Immature natural killer cell (primary cell): ENCODE measurements at regions not wholly inside any gene's neighbourhood (a gene's known extent, or its start where the extent isn't known, plus 50 kb on each side); places are given as distances from the start of the nearest gene placed in this dataset.

Source experiments
- DNase-seq, 3 donors: peaks; one replicate each; pipeline ENCODE4 v3.0.0; 2022; ENCODE audit warnings: mixed read lengths in 1 of 3
- H3K27ac Mint-ChIP-seq, 6 donors: one replicate each; pipeline ENCODE4 v1.8.0; 2020; ENCODE audit warnings: mixed read lengths in 6 of 6, mild to moderate bottlenecking in 5 of 6, inconsistent platforms in 4 of 6, moderate library complexity in 3 of 6
- H3K27me3 Mint-ChIP-seq, 3 donors: one replicate each; pipeline ENCODE4 v1.8.0; 2020 to 2021; ENCODE audit warnings: low read depth in 3 of 3, mild to moderate bottlenecking in 3 of 3, mixed read lengths in 3 of 3, moderate library complexity in 3 of 3, inconsistent platforms in 1 of 3
- H3K36me3 Mint-ChIP-seq, 3 donors: one replicate each; pipeline ENCODE4 v1.8.0; 2020; ENCODE audit warnings: mixed read lengths in 3 of 3, inconsistent platforms in 2 of 3, mild to moderate bottlenecking in 2 of 3
- H3K4me1 Mint-ChIP-seq, 2 donors: one replicate each; pipeline ENCODE4 v1.8.0; 2020; ENCODE audit warnings: inconsistent platforms in 2 of 2, mild to moderate bottlenecking in 2 of 2, mixed read lengths in 2 of 2, moderate library complexity in 1 of 2
- H3K4me3 Mint-ChIP-seq, 5 donors: one replicate each; pipeline ENCODE4 v1.8.0; 2020; ENCODE audit warnings: mild to moderate bottlenecking in 5 of 5, mixed read lengths in 5 of 5, inconsistent platforms in 3 of 5, moderate library complexity in 3 of 5
- H3K9me3 Mint-ChIP-seq, 6 donors: one replicate each; pipeline ENCODE4 v1.8.0; 2020; ENCODE audit warnings: mild to moderate bottlenecking in 6 of 6, mixed read lengths in 6 of 6, inconsistent platforms in 4 of 6, moderate library complexity in 3 of 6

DNA sequence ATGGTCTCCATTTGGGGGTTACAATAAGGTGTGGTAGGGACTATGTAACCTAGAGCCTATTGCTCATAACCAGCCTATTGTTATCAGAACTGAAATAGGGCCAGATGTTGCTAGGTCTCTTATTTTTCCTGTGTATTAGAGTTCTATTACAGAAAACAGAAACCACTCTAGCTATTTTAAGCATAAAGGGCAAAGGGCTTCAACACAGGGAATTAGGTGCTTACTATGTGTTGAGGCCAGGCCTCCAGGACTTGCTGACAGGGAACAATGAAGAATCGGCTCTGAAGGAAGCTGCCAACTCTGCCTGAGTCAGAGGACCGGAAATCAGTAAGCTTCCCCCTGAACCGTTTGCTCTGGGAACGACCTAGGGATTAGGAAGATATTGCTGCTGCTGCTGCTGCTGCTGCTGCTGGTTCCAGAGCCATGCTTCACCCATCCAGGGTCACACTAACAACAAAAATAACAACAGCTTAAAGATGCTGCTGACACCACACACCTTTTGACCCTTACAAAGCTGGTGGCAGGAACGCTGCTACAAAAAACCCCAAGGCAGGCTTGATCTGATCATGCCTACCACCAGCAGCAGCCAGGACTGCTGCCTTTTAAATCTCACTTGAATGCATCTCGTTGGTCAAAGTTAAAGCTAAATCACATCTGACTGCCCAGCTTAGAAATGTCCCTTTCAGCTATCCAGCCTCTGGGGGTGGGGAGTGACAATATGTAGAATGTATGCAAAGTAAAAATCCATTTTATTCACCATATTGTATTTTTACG lies 276.9 kb upstream of the IL12A start:
- Mint-ChIP-seq H3K27me3 (peaks cover 0 to 2% (median 2%) of the 10 kb centered on the region in 3 donors), H3K27ac (no peak overlapping the region), H3K4me1 (no peaks in the 10 kb centered on the region)

DNA sequence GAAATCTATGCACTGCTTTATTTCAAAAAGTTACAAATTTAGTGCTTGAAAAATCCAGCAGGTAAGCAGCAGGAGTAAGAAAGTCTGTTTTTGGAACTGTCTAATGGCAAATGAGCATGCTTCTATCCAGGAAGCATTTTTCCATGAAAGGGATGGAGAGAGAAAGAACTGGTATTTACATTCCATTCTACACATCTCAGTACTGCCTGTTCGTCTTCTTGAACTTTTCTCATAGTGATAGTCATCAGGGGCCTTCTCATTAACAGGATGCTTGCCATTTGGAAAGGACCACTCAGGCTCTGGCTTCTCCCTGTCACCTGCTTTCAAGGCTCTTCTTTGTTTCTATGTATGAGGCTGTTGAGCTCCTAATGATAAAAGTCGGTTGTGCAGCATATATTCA lies 267.3 kb upstream of the IL12A start:
- no peaks in the 10 kb centered on the region for H3K4me1 Mint-ChIP-seq
- peaks cover 0 to 5% (median 0%) of the 10 kb centered on the region in 6 donors for H3K9me3 Mint-ChIP-seq
- DNase-seq: no peak
- H3K27me3 Mint-ChIP-seq: peaks cover 0 to 1% (median 0%) of the 10 kb centered on the region in 3 donors
- H3K27ac Mint-ChIP-seq: no peak overlapping the region
- no peaks in the 10 kb centered on the region for H3K36me3 Mint-ChIP-seq
- H3K4me3 Mint-ChIP-seq: no peak overlapping the region

More for the DNA sequence above, 276.9 kb upstream of the IL12A start:
- peaks cover 2 to 9% (median 6%) of the 10 kb centered on the region in 6 donors for H3K9me3 Mint-ChIP-seq
- H3K4me3 Mint-ChIP-seq: no peak overlapping the region
- H3K36me3 Mint-ChIP-seq: no peaks in the 10 kb centered on the region
- DNase-seq: no peak

DNA sequence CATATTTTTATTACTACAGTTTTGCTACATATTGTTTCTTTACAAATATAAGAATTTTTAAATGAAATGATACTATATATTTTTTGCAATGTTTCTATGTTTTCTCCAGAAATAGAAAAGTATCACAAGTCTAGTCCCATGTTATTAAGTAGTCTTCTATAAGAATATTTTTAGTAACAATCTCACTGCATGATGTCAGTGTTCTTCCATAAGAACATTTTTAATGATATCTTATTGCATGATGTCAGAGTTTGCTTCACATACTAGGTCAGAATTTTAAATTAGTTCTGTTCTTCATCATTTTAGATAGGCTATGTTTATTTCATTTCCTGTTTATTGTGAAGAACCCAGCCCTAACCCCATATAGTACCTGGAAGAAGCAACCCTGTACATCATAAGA lies 265.3 kb upstream of the IL12A start:
- H3K9me3 Mint-ChIP-seq: peaks cover 0 to 3% (median 0%) of the 10 kb centered on the region in 6 donors
- no peak overlapping the region for H3K4me3 Mint-ChIP-seq
- no peaks in the 10 kb centered on the region for H3K36me3 Mint-ChIP-seq
- no peak overlapping the region for H3K27ac Mint-ChIP-seq
- H3K4me1 Mint-ChIP-seq: no peaks in the 10 kb centered on the region
- no peak for DNase-seq
- H3K27me3 Mint-ChIP-seq: peaks cover 0 to 4% (median 2%) of the 10 kb centered on the region in 3 donors

DNA sequence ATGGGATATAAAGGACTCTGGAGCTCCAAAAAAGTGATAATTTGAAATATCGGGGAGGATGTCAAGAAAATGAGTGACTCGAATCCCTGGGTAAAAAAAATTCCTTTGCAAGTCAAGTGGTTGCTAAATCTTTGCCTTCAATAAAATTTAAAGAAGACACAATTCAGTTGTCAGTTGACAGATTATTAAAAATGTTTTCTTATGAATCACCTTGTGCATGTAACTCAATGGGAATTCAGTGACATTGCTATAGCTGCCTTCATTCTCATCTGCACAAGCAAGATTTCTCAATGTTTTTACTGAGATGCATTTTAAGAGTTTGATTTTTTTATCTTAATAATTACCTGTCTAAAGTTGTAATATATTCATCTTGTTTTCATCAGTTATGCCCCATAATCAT lies 264.0 kb upstream of the IL12A start:
- Mint-ChIP-seq H3K9me3 (peaks cover 0 to 3% (median 0%) of the 10 kb centered on the region in 6 donors), H3K27ac (no peak overlapping the region), H3K4me1 (no peaks in the 10 kb centered on the region), H3K27me3 (peaks cover 0 to 4% (median 2%) of the 10 kb centered on the region in 3 donors), H3K4me3 (no peak overlapping the region), H3K36me3 (no peaks in the 10 kb centered on the region)
- no peak for DNase-seq

DNA sequence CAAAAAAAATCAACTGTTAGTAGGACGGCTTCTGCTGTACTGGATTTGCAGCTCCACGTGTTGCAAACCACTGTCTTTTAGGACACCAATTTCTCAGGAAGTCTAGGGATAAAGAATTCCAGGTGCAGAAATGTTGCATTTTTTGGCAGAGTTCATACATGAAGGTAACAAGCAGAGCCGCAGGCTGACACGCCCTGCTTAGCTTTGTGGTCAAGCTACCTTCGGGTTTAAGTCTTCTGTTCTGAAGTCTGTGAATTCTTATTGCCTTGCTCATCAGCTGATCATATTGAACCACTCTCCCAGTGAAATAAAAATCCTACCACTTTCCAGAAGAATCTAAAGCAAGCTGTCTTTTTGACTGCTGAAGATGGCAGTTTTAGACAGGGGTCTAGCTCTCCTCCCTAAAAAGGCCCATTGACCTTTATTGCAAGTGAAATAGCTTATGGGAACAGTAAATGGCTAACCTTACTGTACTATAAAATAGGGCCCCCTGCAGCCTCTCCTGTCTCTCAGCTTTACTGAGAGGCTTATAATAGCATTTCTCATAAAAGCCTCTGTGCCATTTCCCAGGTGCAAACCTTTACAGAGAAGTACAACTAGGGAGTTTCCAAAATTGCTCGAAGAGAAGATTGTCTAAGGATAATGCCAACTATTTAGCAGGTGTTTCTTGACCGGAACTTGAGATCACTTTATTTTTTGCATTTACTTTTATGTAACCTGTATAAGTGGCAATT lies 262.2 kb upstream of the IL12A start:
- Mint-ChIP-seq H3K9me3 (peaks cover 0 to 3% (median 0%) of the 10 kb centered on the region in 6 donors), H3K4me3 (no peak overlapping the region), H3K4me1 (no peaks in the 10 kb centered on the region), H3K36me3 (no peaks in the 10 kb centered on the region), H3K27ac (no peak overlapping the region), H3K27me3 (peaks cover 0 to 2% (median 2%) of the 10 kb centered on the region in 3 donors)
- no peak for DNase-seq

DNA sequence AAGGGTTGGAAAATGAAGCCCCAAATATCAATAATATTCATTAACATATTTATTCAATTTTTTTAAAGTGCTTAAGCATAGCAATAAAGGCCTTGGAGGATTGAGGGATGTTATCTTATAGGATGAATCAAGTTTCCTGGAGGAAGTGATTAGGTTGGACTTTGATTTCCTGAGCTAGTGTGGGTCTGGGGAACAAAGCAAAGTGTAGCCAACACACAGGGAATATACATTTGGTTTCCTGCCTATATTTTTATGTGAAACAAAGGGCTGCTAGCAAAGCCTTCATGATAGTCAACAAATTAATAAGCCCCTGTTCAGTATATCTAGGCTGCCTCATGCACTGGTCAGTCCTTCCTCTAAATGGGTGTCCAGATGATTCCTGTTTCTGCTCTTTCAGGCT lies 261.1 kb upstream of the IL12A start:
- Mint-ChIP-seq H3K27me3 (peaks cover 0 to 2% (median 2%) of the 10 kb centered on the region in 3 donors), H3K4me3 (no peak overlapping the region), H3K9me3 (peaks cover 0 to under 1% (median 0%) of the 10 kb centered on the region in 6 donors), H3K4me1 (no peaks in the 10 kb centered on the region), H3K36me3 (no peaks in the 10 kb centered on the region), H3K27ac (no peak overlapping the region)
- no peak for DNase-seq

DNA sequence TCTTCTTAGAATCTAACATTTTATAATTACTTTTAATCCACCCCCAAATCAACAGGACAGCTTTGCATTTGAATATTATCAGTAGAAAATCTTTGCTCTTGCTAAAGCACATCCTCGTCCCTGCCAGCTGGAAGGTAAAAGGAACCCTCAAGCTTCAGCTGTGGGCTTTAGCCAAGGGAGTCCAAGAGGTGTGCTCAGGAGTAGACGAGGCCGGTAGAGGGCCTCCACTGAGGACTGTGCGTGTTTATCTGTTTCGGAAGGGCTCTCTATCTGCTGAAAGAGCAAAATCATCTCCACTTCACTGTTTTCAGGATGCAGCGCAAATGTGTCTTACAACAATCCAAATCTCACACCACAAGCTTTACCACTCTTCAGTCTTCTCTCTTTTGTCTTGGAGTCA lies 257.4 kb upstream of the IL12A start:
- no peak for DNase-seq
- H3K4me3 Mint-ChIP-seq: no peak overlapping the region
- H3K36me3 Mint-ChIP-seq: no peaks in the 10 kb centered on the region
- no peaks in the 10 kb centered on the region for H3K4me1 Mint-ChIP-seq
- no peaks in the 10 kb centered on the region for H3K9me3 Mint-ChIP-seq
- peaks cover 0 to 3% (median 2%) of the 10 kb centered on the region in 3 donors for H3K27me3 Mint-ChIP-seq
- H3K27ac Mint-ChIP-seq: no peak overlapping the region

DNA sequence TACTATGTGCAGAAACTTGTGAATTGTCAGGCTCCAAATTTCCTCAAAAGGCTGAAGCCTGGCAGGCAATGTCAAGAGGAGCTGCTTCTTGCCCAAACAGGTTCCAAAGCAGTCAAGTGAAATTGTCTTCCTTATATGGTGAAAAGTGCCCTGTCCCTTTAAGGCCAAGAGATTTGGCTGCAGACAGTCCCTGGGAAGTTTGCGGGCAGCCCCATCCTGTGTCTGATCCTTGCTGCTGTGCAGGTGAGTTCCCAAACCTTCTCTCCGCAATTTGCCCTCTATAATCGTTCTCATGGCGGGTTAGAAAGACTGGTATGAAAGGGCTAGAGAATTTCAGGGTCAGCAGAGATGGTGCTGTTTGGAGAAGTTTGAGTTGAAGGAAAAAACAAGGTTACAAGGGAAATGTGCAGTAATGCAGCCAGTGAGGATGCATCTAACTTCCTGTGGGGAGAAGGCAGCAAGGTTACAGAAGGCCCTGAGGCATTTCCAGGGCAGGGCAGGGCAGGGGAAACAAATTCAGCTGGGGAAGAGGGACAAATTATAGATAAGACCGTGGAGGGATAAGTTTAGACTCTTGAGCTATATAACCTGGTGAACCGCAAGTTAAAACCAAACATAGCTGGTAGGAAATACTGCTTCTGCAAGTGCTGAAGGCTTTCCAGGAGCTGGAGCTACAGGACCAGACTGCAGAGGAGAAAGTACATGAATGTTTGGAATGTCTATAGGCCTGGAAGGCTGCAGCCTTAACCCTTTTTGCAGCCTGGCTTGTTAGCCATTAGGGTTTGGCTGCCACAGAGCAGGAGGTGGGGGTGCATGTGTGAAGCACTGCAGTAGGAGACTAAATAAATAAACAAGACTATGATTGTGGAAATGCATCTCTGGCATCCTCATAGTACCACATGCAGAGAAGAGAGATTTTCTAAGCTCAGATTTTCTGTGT lies 256.2 kb upstream of the IL12A start:
- no peak overlapping the region for H3K27ac Mint-ChIP-seq
- no peaks in the 10 kb centered on the region for H3K4me1 Mint-ChIP-seq
- H3K9me3 Mint-ChIP-seq: no peaks in the 10 kb centered on the region
- H3K27me3 Mint-ChIP-seq: peaks cover 0 to 3% (median 0%) of the 10 kb centered on the region in 3 donors
- no peaks in the 10 kb centered on the region for H3K36me3 Mint-ChIP-seq
- no peak overlapping the region for H3K4me3 Mint-ChIP-seq
- DNase-seq: no peak

DNA sequence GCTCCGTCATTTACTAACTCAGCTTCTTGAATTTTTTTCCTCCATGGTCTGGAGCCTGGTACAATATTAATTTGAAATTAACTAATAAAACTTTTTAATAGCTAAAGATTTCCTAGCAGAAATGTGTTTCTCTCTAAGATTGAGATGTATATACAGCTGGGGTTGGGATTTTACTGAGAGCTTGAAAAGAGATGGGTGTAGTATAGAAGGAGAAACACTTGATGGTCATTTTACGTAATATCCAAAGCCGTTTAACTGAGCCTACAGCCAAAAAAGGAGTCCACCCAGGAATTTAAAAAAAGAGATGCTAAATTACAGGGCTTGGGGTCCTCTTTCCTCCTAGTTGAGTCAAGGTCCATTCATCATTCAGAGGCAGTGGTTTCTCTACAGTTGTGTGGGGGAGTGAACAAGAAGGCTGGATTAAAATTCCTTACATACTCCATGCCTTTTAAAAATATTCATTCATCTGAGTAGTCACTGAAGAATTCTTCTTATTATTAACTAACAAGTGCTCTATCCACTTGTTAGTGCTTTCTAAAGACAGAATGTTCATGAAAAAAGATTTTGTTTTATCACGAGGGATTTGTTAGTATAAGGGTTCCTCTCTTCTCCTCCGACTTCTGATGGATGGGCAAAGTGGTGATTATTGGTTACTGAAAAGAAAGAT lies 255.3 kb upstream of the IL12A start:
- no peak overlapping the region for H3K27ac Mint-ChIP-seq
- peaks cover 0 to 2% (median 0%) of the 10 kb centered on the region in 3 donors for H3K27me3 Mint-ChIP-seq
- no peaks in the 10 kb centered on the region for H3K36me3 Mint-ChIP-seq
- H3K4me1 Mint-ChIP-seq: no peaks in the 10 kb centered on the region
- DNase-seq: no peak
- H3K9me3 Mint-ChIP-seq: no peaks in the 10 kb centered on the region
- H3K4me3 Mint-ChIP-seq: no peak overlapping the region

DNA sequence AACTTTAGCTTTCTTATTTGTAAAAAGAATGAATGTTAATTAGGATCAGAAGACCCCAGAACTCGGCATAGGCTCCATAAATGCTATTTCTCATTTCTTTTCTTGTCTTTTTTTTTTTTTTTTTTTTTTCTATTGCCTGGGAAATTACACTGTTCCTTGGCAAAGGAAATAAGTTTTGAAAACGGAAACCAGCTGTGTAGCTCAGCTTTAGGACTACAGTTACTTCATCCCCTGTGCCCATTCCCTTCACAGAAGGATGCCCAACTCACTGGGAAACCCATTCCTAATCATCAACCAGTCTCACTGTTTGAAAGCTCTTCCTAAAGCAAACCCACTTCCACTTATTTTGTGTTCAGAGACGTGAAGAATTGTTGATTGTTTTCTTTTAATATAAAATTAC lies 254.0 kb upstream of the IL12A start:
- Mint-ChIP-seq H3K9me3 (peaks cover 0 to 3% (median 0%) of the 10 kb centered on the region in 6 donors), H3K4me1 (no peaks in the 10 kb centered on the region), H3K4me3 (no peak overlapping the region), H3K27ac (no peak overlapping the region), H3K27me3 (peaks cover 0 to 2% (median 0%) of the 10 kb centered on the region in 3 donors), H3K36me3 (no peaks in the 10 kb centered on the region)
- DNase-seq: no peak

DNA sequence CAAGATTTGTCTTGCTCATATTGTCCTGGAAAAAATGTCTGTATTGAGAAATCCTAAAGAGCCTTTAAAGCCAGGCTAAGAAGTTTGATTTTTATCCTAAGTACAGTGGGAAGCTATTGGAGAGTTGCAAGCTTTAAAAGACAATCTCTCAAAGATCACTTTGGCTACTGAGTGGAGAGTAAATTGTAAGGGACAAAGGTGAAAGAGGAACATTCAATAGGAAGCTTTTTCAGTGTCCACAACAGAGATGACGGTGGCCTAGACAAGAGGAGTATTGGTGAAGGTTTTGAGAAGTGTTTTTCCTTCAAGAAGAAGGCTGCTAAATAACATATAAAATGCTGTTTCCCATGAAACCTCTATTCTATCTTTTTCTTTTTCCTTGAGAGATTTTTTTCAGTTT lies 249.5 kb upstream of the IL12A start:
- DNase-seq: no peak
- no peak overlapping the region for H3K4me3 Mint-ChIP-seq
- H3K4me1 Mint-ChIP-seq: no peaks in the 10 kb centered on the region
- no peaks in the 10 kb centered on the region for H3K36me3 Mint-ChIP-seq
- H3K9me3 Mint-ChIP-seq: peaks cover 0 to 3% (median 0%) of the 10 kb centered on the region in 6 donors
- peaks cover 0 to 4% (median 0%) of the 10 kb centered on the region in 3 donors for H3K27me3 Mint-ChIP-seq
- H3K27ac Mint-ChIP-seq: no peak overlapping the region

DNA sequence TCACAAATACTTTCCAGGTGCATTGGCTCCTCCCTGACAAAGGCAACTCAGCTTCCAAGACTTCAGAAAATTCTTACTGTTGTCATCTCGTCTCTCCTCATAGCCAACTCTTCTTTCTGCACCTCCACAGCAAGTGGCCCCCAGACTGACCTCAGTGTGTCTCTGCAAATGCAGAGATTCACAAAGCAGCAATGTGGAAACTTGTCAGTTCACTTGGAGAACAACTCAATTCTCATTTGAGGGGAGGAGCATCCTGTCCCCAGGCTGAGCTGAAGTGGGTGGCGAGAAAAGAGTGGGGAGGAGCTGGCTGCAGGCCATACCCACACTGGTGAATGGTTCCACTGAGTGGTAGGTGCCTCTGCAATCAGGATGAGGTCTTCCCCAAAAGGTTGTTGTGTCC lies 248.7 kb upstream of the IL12A start:
- H3K36me3 Mint-ChIP-seq: no peaks in the 10 kb centered on the region

DNA sequence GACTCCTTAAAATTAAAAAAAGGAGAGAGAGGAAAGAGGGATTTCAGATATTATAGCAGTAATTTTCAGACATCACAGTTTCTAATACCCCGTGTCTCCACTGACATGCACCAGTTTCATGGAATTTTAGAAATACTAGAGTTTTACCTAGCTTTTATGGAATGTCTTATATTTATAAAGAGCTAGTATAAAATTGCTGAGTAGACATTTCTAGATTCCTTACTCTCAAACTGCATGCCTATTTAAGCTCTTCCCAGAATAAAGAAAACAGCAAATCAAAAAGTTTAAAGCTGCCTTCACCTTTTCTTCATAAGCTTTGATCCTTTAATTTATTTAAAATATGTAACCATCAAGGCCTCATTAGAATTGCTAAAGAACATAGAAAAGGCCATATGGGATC lies 247.4 kb upstream of the IL12A start:
- H3K27ac Mint-ChIP-seq: no peak overlapping the region
- peaks cover 0 to 4% (median 0%) of the 10 kb centered on the region in 3 donors for H3K27me3 Mint-ChIP-seq
- no peaks in the 10 kb centered on the region for H3K36me3 Mint-ChIP-seq
- H3K4me3 Mint-ChIP-seq: no peak overlapping the region
- peaks cover 0 to 6% (median 0%) of the 10 kb centered on the region in 6 donors for H3K9me3 Mint-ChIP-seq
- H3K4me1 Mint-ChIP-seq: no peaks in the 10 kb centered on the region
- no peak for DNase-seq

More for the DNA sequence above, 248.7 kb upstream of the IL12A start:
- no peak for DNase-seq
- H3K4me1 Mint-ChIP-seq: no peaks in the 10 kb centered on the region
- H3K27ac Mint-ChIP-seq: no peak overlapping the region
- peaks cover 0 to 3% (median 0%) of the 10 kb centered on the region in 6 donors for H3K9me3 Mint-ChIP-seq
- peaks cover 0 to 5% (median 0%) of the 10 kb centered on the region in 3 donors for H3K27me3 Mint-ChIP-seq
- no peak overlapping the region for H3K4me3 Mint-ChIP-seq
